ENCODE measurements at regions not wholly inside any gene's neighbourhood (a gene's known extent, or its start where the extent isn't known, plus 50 kb on each side); places are given as distances from the start of the nearest gene placed in this dataset.

GRCh38 chr14:98137131-98138025, 1134.6 kb downstream of the BCL11B start:
- H3K27me3 ChIP-seq (ENCODE audit: insufficient read depth, low read depth, severe bottlenecking) = peaks cover 72% of the 10 kb centered on the region
- no peak overlapping the region for H3K4me3 ChIP-seq (ENCODE audit: low read depth, low read length)
- no peak overlapping the region for H3K27ac ChIP-seq
- H3K9me3 ChIP-seq (ENCODE audit: severe bottlenecking) = no peaks in the 10 kb centered on the region
- TF ChIP-seq CTCF (IDR thresholded peaks at IDR 0.05; ENCODE audit: low read depth, low read length) = no peak
- no peak for DNase-seq
- H3K36me3 ChIP-seq = no peaks in the 10 kb centered on the region

GRCh38 chr14:98138666-98139065, 1133.3 kb downstream of the BCL11B start:
- no peaks in the 10 kb centered on the region for H3K9me3 ChIP-seq (ENCODE audit: severe bottlenecking)
- H3K27ac ChIP-seq = no peak overlapping the region
- H3K4me3 ChIP-seq (ENCODE audit: low read depth, low read length) = no peak overlapping the region
- DNase-seq = peak; percentile 23
- TF ChIP-seq CTCF (IDR thresholded peaks at IDR 0.05; ENCODE audit: low read depth, low read length) = peak; percentile 47
- H3K36me3 ChIP-seq = no peaks in the 10 kb centered on the region
- H3K27me3 ChIP-seq (ENCODE audit: insufficient read depth, low read depth, severe bottlenecking) = peaks cover 85% of the 10 kb centered on the region

GRCh38 chr14:98140862-98141530, 1131.0 kb downstream of the BCL11B start:
- no peaks in the 10 kb centered on the region for H3K9me3 ChIP-seq (ENCODE audit: severe bottlenecking)
- H3K4me3 ChIP-seq (ENCODE audit: low read depth, low read length) = no peak overlapping the region
- no peak for DNase-seq

GRCh38 chr14:98143566-98143965, 1128.4 kb downstream of the BCL11B start:
- no peak for TF ChIP-seq CTCF (IDR thresholded peaks at IDR 0.05; ENCODE audit: low read depth, low read length)
- no peaks in the 10 kb centered on the region for H3K9me3 ChIP-seq (ENCODE audit: severe bottlenecking)
- H3K36me3 ChIP-seq = no peaks in the 10 kb centered on the region
- H3K27me3 ChIP-seq (ENCODE audit: insufficient read depth, low read depth, severe bottlenecking) = peaks cover 77% of the 10 kb centered on the region
- no peak overlapping the region for H3K27ac ChIP-seq
- no peak overlapping the region for H3K4me3 ChIP-seq (ENCODE audit: low read depth, low read length)
- no peak for DNase-seq

More at GRCh38 chr14:98140862-98141530, 1131.0 kb downstream of the BCL11B start:
- Histone ChIP-seq H3K27ac (no peak overlapping the region), H3K27me3 (ENCODE audit: insufficient read depth, low read depth, severe bottlenecking) (peaks cover 76% of the 10 kb centered on the region), H3K36me3 (no peaks in the 10 kb centered on the region)
- no peak for TF ChIP-seq CTCF (IDR thresholded peaks at IDR 0.05; ENCODE audit: low read depth, low read length)

GRCh38 chr14:98144964-98145363, 1127.0 kb downstream of the BCL11B start:
- H3K36me3 ChIP-seq = no peaks in the 10 kb centered on the region
- H3K27me3 ChIP-seq (ENCODE audit: insufficient read depth, low read depth, severe bottlenecking) = peaks cover 79% of the 10 kb centered on the region
- no peak for DNase-seq
- TF ChIP-seq CTCF (IDR thresholded peaks at IDR 0.05; ENCODE audit: low read depth, low read length) = no peak
- H3K9me3 ChIP-seq (ENCODE audit: severe bottlenecking) = no peaks in the 10 kb centered on the region
- no peak overlapping the region for H3K4me3 ChIP-seq (ENCODE audit: low read depth, low read length)
- H3K27ac ChIP-seq = no peak overlapping the region
